Gastrocnemius medialis (tissue), 4 donors: ENCODE measurements at regions not wholly inside any gene's neighbourhood (a gene's known extent, or its start where the extent isn't known, plus 50 kb on each side); places are given as distances from the start of the nearest gene placed in this dataset.

Experiments used
- POLR2A ChIP-seq, 2 donors: fragments of 450-650 bp; IDR thresholded peaks; one replicate each; pipeline ENCODE4 v1.6.1; 2017; ENCODE audit warnings: antibody characterized with exemption in 2 of 2, mild to moderate bottlenecking in 2 of 2, moderate library complexity in 2 of 2
- TF ChIP-seq, protein P1 (sequence below), 5 experiments: fragments of 450-650 bp in 3 of 5; fragments of 200-600 bp in 2 of 5; sonication (generic) in 2 of 5; IDR thresholded peaks in 4 of 5; conservative IDR thresholded peaks in 1 of 5; 1 replicate in 4 of 5; 2 replicates in 1 of 5; pipeline ENCODE4 v1.5.1; 2016 to 2019; ENCODE audit warnings: antibody characterized with exemption in 5 of 5, mild to moderate bottlenecking in 3 of 5, moderate library complexity in 3 of 5

GRCh38 chr19:30710721-30711120, 338.5 kb downstream of the ZNF536 start:
- no peak for TF ChIP-seq POLR2A (IDR thresholded peaks at IDR 0.05)
- TF ChIP-seq, protein P1, sequence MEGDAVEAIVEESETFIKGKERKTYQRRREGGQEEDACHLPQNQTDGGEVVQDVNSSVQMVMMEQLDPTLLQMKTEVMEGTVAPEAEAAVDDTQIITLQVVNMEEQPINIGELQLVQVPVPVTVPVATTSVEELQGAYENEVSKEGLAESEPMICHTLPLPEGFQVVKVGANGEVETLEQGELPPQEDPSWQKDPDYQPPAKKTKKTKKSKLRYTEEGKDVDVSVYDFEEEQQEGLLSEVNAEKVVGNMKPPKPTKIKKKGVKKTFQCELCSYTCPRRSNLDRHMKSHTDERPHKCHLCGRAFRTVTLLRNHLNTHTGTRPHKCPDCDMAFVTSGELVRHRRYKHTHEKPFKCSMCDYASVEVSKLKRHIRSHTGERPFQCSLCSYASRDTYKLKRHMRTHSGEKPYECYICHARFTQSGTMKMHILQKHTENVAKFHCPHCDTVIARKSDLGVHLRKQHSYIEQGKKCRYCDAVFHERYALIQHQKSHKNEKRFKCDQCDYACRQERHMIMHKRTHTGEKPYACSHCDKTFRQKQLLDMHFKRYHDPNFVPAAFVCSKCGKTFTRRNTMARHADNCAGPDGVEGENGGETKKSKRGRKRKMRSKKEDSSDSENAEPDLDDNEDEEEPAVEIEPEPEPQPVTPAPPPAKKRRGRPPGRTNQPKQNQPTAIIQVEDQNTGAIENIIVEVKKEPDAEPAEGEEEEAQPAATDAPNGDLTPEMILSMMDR (IDR thresholded peaks at IDR 0.05 in 4 of 5, conservative IDR thresholded peaks at IDR 0.05 in 1 of 5) = no peak
